ENCODE measurements at regions not wholly inside any gene's neighbourhood (a gene's known extent, or its start where the extent isn't known, plus 50 kb on each side); places are given as distances from the start of the nearest gene placed in this dataset.

DNA sequence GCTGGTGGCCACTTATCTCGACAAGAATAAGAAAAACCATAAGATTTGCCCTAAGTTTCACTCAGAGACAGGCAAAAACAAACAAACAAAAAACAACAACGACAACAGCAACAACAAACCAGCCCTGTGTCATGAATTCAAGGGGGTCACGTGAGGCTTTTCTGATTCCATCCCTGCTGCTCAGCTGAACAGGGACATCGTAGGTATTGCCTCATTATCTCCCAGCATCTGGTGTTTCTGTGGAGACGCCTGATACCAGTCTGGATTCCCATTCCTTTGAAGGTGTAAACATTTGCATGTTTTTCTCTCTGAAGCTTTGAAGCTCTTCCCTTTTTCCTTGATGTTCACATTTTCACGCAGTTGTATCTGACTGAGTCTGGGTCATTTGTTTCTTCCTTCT, 117.4 kb downstream of the KCNF1 start:
- Histone ChIP-seq H3K36me3 (ENCODE audit: insufficient read depth in 1 of 2, low read depth in 1 of 2) (no peaks in the 10 kb centered on the region), H3K27me3 (ENCODE audit: insufficient read depth in 3 of 3, low read length in 2 of 3) (no peaks in the 10 kb centered on the region), H3K4me3 (no peak overlapping the region), H3K9me3 (peaks cover 7% of the 10 kb centered on the region), H3K4me1 (no peaks in the 10 kb centered on the region), H3K27ac (no peak overlapping the region)
- ATAC-seq: no peak
- DNase-seq: no peak
- intact Hi-C loops (cut with DNase I): loop anchor here (2.0 to 10.0 kb wide), 2 partner anchors 194 to 196 kb away; no protein-coding TSS in a partner anchor
- TF ChIP-seq, protein P1, sequence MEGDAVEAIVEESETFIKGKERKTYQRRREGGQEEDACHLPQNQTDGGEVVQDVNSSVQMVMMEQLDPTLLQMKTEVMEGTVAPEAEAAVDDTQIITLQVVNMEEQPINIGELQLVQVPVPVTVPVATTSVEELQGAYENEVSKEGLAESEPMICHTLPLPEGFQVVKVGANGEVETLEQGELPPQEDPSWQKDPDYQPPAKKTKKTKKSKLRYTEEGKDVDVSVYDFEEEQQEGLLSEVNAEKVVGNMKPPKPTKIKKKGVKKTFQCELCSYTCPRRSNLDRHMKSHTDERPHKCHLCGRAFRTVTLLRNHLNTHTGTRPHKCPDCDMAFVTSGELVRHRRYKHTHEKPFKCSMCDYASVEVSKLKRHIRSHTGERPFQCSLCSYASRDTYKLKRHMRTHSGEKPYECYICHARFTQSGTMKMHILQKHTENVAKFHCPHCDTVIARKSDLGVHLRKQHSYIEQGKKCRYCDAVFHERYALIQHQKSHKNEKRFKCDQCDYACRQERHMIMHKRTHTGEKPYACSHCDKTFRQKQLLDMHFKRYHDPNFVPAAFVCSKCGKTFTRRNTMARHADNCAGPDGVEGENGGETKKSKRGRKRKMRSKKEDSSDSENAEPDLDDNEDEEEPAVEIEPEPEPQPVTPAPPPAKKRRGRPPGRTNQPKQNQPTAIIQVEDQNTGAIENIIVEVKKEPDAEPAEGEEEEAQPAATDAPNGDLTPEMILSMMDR (IDR thresholded peaks at IDR 0.05): no peak
- WGBS, 3 donors: 84 to 88% (median 84%) methylated on average over 6 of the region's 6 CpGs

- 85 to 90% (median 86%) methylated on average over 7 of the region's 7 CpGs for WGBS, 3 donors
- Histone ChIP-seq H3K27me3 (ENCODE audit: insufficient read depth in 3 of 3, low read length in 2 of 3) (no peaks in the 10 kb centered on the region), H3K27ac (no peak overlapping the region), H3K4me3 (no peak overlapping the region), H3K9me3 (peaks cover 7% of the 10 kb centered on the region), H3K4me1 (no peaks in the 10 kb centered on the region), H3K36me3 (ENCODE audit: insufficient read depth in 1 of 2, low read depth in 1 of 2) (no peaks in the 10 kb centered on the region)
- DNase-seq (no peak), ATAC-seq (no peak)
- TF ChIP-seq, protein P1 (IDR thresholded peaks at IDR 0.05): no peak
- intact Hi-C loops (cut with DNase I): no loop called here
Measured at GRCh38 chr2:11030036-11030435, 118.3 kb downstream of the KCNF1 start.

DNA sequence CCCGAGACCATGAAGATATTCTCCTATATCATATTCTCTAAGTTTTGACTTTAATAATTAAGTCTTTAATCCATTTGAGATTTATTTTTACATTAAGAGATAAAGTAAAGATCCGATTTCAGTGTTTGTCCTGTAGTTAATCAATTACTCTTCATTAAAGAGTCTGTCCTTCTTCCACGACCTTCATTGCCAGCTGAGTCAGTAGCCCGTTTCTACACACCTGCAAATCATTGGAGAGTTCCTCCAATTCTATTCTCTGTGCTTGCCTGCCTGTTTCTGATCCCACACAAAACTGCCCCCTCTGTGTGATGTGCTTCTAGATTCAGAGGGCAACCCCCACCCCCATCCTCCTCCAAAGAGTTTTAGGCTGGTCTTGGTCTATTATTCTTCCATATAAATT, 119.2 kb downstream of the KCNF1 start:
- H3K27me3 ChIP-seq (ENCODE audit: insufficient read depth in 3 of 3, low read length in 2 of 3): no peaks in the 10 kb centered on the region
- H3K4me1 ChIP-seq: no peaks in the 10 kb centered on the region
- no peaks in the 10 kb centered on the region for H3K36me3 ChIP-seq (ENCODE audit: insufficient read depth in 1 of 2, low read depth in 1 of 2)
- H3K27ac ChIP-seq: no peak overlapping the region
- DNase-seq (no peak), ATAC-seq (no peak)
- no peak overlapping the region for H3K4me3 ChIP-seq
- 50 to 62% (median 61%) methylated on average over 4 of the region's 4 CpGs for WGBS, 3 donors
- intact Hi-C loops (cut with DNase I): no loop called here
- peaks cover 7% of the 10 kb centered on the region for H3K9me3 ChIP-seq
- TF ChIP-seq, protein P1 (IDR thresholded peaks at IDR 0.05): no peak

DNA sequence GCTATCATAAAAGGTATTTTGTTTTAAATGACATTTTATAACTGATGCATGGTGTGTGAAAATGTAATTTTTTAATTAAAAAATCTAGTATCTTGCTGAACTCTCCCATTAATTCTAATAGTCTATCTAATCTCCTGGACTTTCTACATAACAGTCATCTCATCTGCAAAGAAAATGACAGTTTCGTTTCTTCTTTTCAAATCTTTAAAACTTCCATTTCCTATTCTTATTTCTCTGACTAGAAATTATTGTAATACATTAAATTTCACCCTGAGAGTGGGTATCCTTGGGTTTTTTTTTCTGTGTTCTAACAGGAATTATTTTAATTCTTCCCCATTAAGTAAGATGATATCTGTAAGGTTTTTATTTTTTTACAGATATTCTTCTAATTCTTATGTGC, 120.1 kb downstream of the KCNF1 start:
- intact Hi-C loops (cut with DNase I): no loop called here
- ATAC-seq: no peak

GRCh38 chr2:11032396-11032795, 120.7 kb downstream of the KCNF1 start:
- no peak for ATAC-seq
- no peaks in the 10 kb centered on the region for H3K27me3 ChIP-seq (ENCODE audit: insufficient read depth in 3 of 3, low read length in 2 of 3)
- WGBS, 3 donors: 68 to 77% (median 72%) methylated on average over 2 of the region's 2 CpGs
- H3K36me3 ChIP-seq (ENCODE audit: insufficient read depth in 1 of 2, low read depth in 1 of 2): no peaks in the 10 kb centered on the region
- TF ChIP-seq, protein P1 (IDR thresholded peaks at IDR 0.05): no peak
- no peak overlapping the region for H3K27ac ChIP-seq
- intact Hi-C loops (cut with DNase I): no loop called here
- H3K9me3 ChIP-seq: peaks cover 16% of the 10 kb centered on the region
- no peak overlapping the region for H3K4me3 ChIP-seq
- no peaks in the 10 kb centered on the region for H3K4me1 ChIP-seq
- DNase-seq: no peak

More for the DNA sequence above, 120.1 kb downstream of the KCNF1 start:
- no peaks in the 10 kb centered on the region for H3K4me1 ChIP-seq
- WGBS, 3 donors: 72 to 74% (median 73%) methylated on average over 1 of the region's 1 CpG
- no peaks in the 10 kb centered on the region for H3K36me3 ChIP-seq (ENCODE audit: insufficient read depth in 1 of 2, low read depth in 1 of 2)
- no peak overlapping the region for H3K27ac ChIP-seq
- H3K4me3 ChIP-seq: no peak overlapping the region
- H3K9me3 ChIP-seq: peaks cover 14% of the 10 kb centered on the region
- TF ChIP-seq, protein P1 (IDR thresholded peaks at IDR 0.05): no peak
- no peak for DNase-seq
- no peaks in the 10 kb centered on the region for H3K27me3 ChIP-seq (ENCODE audit: insufficient read depth in 3 of 3, low read length in 2 of 3)

All from psoas muscle (tissue), 7 donors.